Upper lobe of left lung (tissue), 6 donors: ENCODE measurements at regions not wholly inside any gene's neighbourhood (a gene's known extent, or its start where the extent isn't known, plus 50 kb on each side); places are given as distances from the start of the nearest gene placed in this dataset.
"Not testable (repeated sequence)": the region's sequence is repeated elsewhere in the genome, so short reads cannot be mapped to it uniquely, and the experiment has no call there.

Experiments
- ATAC-seq, 2 donors: fragments of 200-7000 bp; cut with Tn5 transposase; one replicate each; pipeline ENCODE4 v1.9.1; 2022; ENCODE audit warnings: mild to moderate bottlenecking in 2 of 2, moderate library complexity in 2 of 2; ENCODE audit not compliant: low FRiP score in 2 of 2
- DNase-seq, 2 donors: peaks; one replicate each; pipeline ENCODE4 v3.0.0-alpha.2; 2019 to 2020
- H3K27ac ChIP-seq, 4 donors: fragments of 200-600 bp; sonication (generic); one replicate each; pipeline ENCODE4 v1.5.1; 2016 to 2019
- H3K27me3 ChIP-seq, 4 donors: fragments of 200-600 bp; sonication (generic); one replicate each; pipeline ENCODE4 v1.5.1; 2017 to 2019
- H3K36me3 ChIP-seq, 4 donors: fragments of 200-600 bp; sonication (generic); one replicate each; pipeline ENCODE4 v1.5.1; 2016 to 2019
- H3K4me1 ChIP-seq, 4 donors: fragments of 200-600 bp; sonication (generic); one replicate each; pipeline ENCODE4 v1.5.1; 2018 to 2019
- H3K4me3 ChIP-seq, 4 donors: fragments of 200-600 bp; sonication (generic); one replicate each; pipeline ENCODE4 v1.5.1; 2017 to 2019; ENCODE audit warnings: mild to moderate bottlenecking in 2 of 4, moderate library complexity in 1 of 4
- H3K9me3 ChIP-seq, 4 donors: fragments of 200-600 bp; sonication (generic); one replicate each; pipeline ENCODE4 v1.5.1; 2018 to 2019
- CTCF ChIP-seq, 6 experiments: fragments of 450-650 bp in 4 of 6; fragments of 200-600 bp in 2 of 6; sonication (generic) in 2 of 6; IDR thresholded peaks; one replicate each; pipeline ENCODE4 v1.5.1; 2016 to 2019; ENCODE audit warnings: antibody characterized with exemption in 6 of 6
- EP300 ChIP-seq, 4 donors: sonication (generic); formaldehyde crosslinking; IDR thresholded peaks; one replicate each; pipeline ENCODE4 v1.5.1; 2017; ENCODE audit warnings: antibody characterized with exemption in 4 of 4, control low read depth in 2 of 4
- POLR2A ChIP-seq, 4 donors: fragments of 450-650 bp; IDR thresholded peaks; one replicate each; pipeline ENCODE4 v1.5.1; 2016 to 2017; ENCODE audit warnings: antibody characterized with exemption in 4 of 4, mild to moderate bottlenecking in 2 of 4
- POLR2AphosphoS5 ChIP-seq, 2 donors: sonication (generic); formaldehyde crosslinking; IDR thresholded peaks; one replicate each; pipeline ENCODE4 v1.5.1; 2017; ENCODE audit warnings: antibody characterized with exemption in 2 of 2
- WGBS, 2 donors: methylation state at CpG; one replicate each; pipeline ENCODE4 v1.1.5; 2017 to 2018; 5-methylcytosine and 5-hydroxymethylcytosine counted together
- donor health status: DM: no; HTN: no; CAD: no; lungs with moderate emphysema.
- donor health status: DM: no; HTN: yes; CAD: no; lungs with severe emphysema.

DNA sequence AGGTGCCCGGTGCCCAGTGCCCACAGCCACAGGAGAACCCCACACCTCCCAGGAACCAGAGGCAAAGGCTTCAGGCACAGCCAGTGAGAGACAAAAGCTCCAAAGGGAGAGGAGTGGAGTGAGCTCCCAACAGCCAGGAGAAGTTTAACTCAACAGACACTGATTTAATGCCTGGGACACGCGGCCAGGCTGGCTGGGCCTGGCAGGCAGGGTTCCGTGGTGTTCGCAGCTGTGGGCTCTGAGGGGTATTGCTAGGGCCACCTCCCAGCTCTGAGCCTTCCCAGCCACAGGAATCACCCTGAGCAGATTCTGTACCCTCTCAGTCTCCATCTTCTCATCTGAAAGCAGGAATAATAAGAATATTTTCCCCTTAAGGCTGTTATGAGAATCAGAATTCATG lies 222.5 kb downstream of the NPHP4 start:
- no peaks in the 10 kb centered on the region for H3K27me3 ChIP-seq
- TF ChIP-seq CTCF (IDR thresholded peaks at IDR 0.05) (no peak), POLR2AphosphoS5 (IDR thresholded peaks at IDR 0.05) (no peak), POLR2A (IDR thresholded peaks at IDR 0.05) (no peak), EP300 (IDR thresholded peaks at IDR 0.05) (no peak)

GRCh38 chr1:5769146-5769545 lies 223.1 kb downstream of the NPHP4 start:
- no peak for DNase-seq
- Histone ChIP-seq H3K9me3 (no peaks in the 10 kb centered on the region), H3K27ac (no peak overlapping the region), H3K4me3 (no peak overlapping the region), H3K4me1 (peaks cover 0 to 15% (median 4%) of the 10 kb centered on the region in 4 donors), H3K27me3 (no peaks in the 10 kb centered on the region), H3K36me3 (no peaks in the 10 kb centered on the region)
- TF ChIP-seq POLR2A (IDR thresholded peaks at IDR 0.05) (no peak), EP300 (IDR thresholded peaks at IDR 0.05) (no peak)
- ATAC-seq: no peak
- 85 to 93% methylated on average over 6 to 7 of the region's 7 CpGs for WGBS, 2 donors

More for the DNA sequence above, 222.5 kb downstream of the NPHP4 start:
- no peak for ATAC-seq
- Histone ChIP-seq H3K9me3 (no peaks in the 10 kb centered on the region), H3K27ac (no peak overlapping the region), H3K36me3 (no peaks in the 10 kb centered on the region), H3K4me1 (peaks cover 0 to 11% (median 4%) of the 10 kb centered on the region in 4 donors), H3K4me3 (no peak overlapping the region)
- DNase-seq: no peak
- 94 to 98% methylated on average over 5 of the region's 5 CpGs for WGBS, 2 donors

- Histone ChIP-seq H3K36me3 (no peaks in the 10 kb centered on the region), H3K27ac (no peak overlapping the region), H3K27me3 (no peaks in the 10 kb centered on the region), H3K4me3 (no peak overlapping the region), H3K9me3 (no peaks in the 10 kb centered on the region), H3K4me1 (peaks cover 0 to 15% (median 4%) of the 10 kb centered on the region in 4 donors)
- TF ChIP-seq POLR2A (IDR thresholded peaks at IDR 0.05) (no peak), CTCF (IDR thresholded peaks at IDR 0.05) (no peak)
- no peak for DNase-seq
- no peak for ATAC-seq
- 75 to 82% methylated on average over 10 of the region's 10 CpGs for WGBS, 2 donors
Measured at GRCh38 chr1:5768014-5768413, 224.2 kb downstream of the NPHP4 start.

GRCh38 chr1:5766996-5767395 lies 225.2 kb downstream of the NPHP4 start:
- DNase-seq, H3K4me3 ChIP-seq, H3K9me3 ChIP-seq, ATAC-seq, H3K36me3 ChIP-seq, H3K27ac ChIP-seq, H3K27me3 ChIP-seq: not testable (repeated sequence)
- 65 to 75% methylated on average over 12 of the region's 12 CpGs for WGBS, 2 donors
- H3K4me1 ChIP-seq: peaks cover 0 to 15% (median 4%) of the 10 kb centered on the region in 4 donors

GRCh38 chr1:5765997-5766913 lies 226.0 kb downstream of the NPHP4 start:
- H3K9me3 ChIP-seq: peaks cover 0 to 3% (median 0%) of the 10 kb centered on the region in 4 donors
- no peaks in the 10 kb centered on the region for H3K36me3 ChIP-seq
- WGBS, 2 donors: 74 to 81% methylated on average over 9 to 17 of the region's 17 CpGs
- H3K4me1 ChIP-seq: peaks cover 0 to 14% (median 3%) of the 10 kb centered on the region in 4 donors
- no peak for TF ChIP-seq CTCF (IDR thresholded peaks at IDR 0.05)
- TF ChIP-seq POLR2AphosphoS5 (IDR thresholded peaks at IDR 0.05): no peak
- TF ChIP-seq EP300 (IDR thresholded peaks at IDR 0.05): no peak
- TF ChIP-seq POLR2A (IDR thresholded peaks at IDR 0.05): no peak
- H3K27me3 ChIP-seq: no peaks in the 10 kb centered on the region
- ATAC-seq (peak in 1 of 2 donors; percentile 41), DNase-seq (no peak)
- H3K27ac ChIP-seq: no peak overlapping the region
- no peak overlapping the region for H3K4me3 ChIP-seq

DNA sequence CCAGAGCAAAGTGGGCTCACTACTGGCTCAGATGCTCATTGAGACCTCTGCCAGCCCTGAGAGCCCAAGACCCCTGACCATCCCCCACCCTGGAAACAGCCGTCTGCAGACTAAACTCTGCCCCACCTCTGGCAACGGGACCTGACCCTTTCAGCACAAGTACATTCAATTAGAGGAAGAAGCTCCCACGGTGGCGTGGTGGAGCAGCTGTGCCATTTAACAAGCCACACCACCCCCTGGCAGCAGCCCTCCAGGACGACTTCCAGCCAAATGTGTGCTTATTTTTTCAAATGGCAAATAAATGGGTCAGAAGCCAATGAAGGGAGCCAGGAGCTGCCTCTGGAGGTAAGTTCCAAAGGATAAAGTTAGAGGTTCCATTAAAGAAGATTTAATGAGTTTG lies 226.7 kb downstream of the NPHP4 start:
- ATAC-seq (no peak), DNase-seq (no peak)
- no peak overlapping the region for H3K4me3 ChIP-seq
- TF ChIP-seq POLR2AphosphoS5 (IDR thresholded peaks at IDR 0.05): no peak
- no peak for TF ChIP-seq CTCF (IDR thresholded peaks at IDR 0.05)
- no peak for TF ChIP-seq POLR2A (IDR thresholded peaks at IDR 0.05)
- TF ChIP-seq EP300 (IDR thresholded peaks at IDR 0.05): no peak
- H3K27me3 ChIP-seq: no peaks in the 10 kb centered on the region
- WGBS, 2 donors: 10 to 16% methylated on average over 4 to 5 of the region's 5 CpGs
- H3K4me1 ChIP-seq: peaks cover 0 to 8% (median 0%) of the 10 kb centered on the region in 4 donors
- H3K36me3 ChIP-seq: no peaks in the 10 kb centered on the region
- no peak overlapping the region for H3K27ac ChIP-seq
- peaks cover 0 to 3% (median 0%) of the 10 kb centered on the region in 4 donors for H3K9me3 ChIP-seq
